Astrocyte of the spinal cord (primary cell): ENCODE measurements at regions not wholly inside any gene's neighbourhood (a gene's known extent, or its start where the extent isn't known, plus 50 kb on each side); places are given as distances from the start of the nearest gene placed in this dataset.
A peak's percentile ranks its signal among the peaks of the same experiment; 100 is the strongest.

Source experiments
- DNase-seq: peaks from one replicate; pipeline ENCODE4 v3.0.0; 2011; ENCODE audit warnings: low read depth, low spot score
- H3K4me3 ChIP-seq: 2 replicates; pipeline ENCODE4 v1.5.1; 2011; ENCODE audit warnings: low read depth, mild to moderate bottlenecking, low read length, moderate library complexity
- CTCF ChIP-seq: IDR thresholded peaks from 2 replicates; pipeline ENCODE4 v1.5.1; 2012; ENCODE audit warnings: low read depth, mild to moderate bottlenecking, low read length, inconsistent platforms
- in situ Hi-C: cut with HindIII; loops from 2 replicates; pipeline ENCODE4 v1.10.0; 2017; ENCODE audit warnings: low sequenced_read_pairs

- in situ Hi-C loops, result no loop called here
- H3K4me3 ChIP-seq, result no peak overlapping the region
- no peak for DNase-seq
- no peak for TF ChIP-seq CTCF
Measured at GRCh38 chr4:134955059-134955458, 753.5 kb upstream of the PABPC4L start.

- DNase-seq, result no peak
- in situ Hi-C loops, result no loop called here
- TF ChIP-seq CTCF, result no peak
- H3K4me3 ChIP-seq, result no peak overlapping the region
Measured at GRCh38 chr4:134952775-134953174, 751.2 kb upstream of the PABPC4L start.

GRCh38 chr4:134952305-134952704 is 750.7 kb upstream of the PABPC4L start:
- DNase-seq, result no peak
- no peak overlapping the region for H3K4me3 ChIP-seq
- no peak for TF ChIP-seq CTCF
- in situ Hi-C loops, result no loop called here

- no peak overlapping the region for H3K4me3 ChIP-seq
- in situ Hi-C loops, result no loop called here
- no peak for TF ChIP-seq CTCF
- no peak for DNase-seq
Measured at GRCh38 chr4:134948110-134948642, 746.6 kb upstream of the PABPC4L start.

GRCh38 chr4:134944115-134944514 is 742.5 kb upstream of the PABPC4L start:
- no peak overlapping the region for H3K4me3 ChIP-seq
- in situ Hi-C loops, result no loop called here
- no peak for DNase-seq
- TF ChIP-seq CTCF, result no peak

- no peak for DNase-seq
- TF ChIP-seq CTCF, result no peak
- in situ Hi-C loops, result no loop called here
- no peak overlapping the region for H3K4me3 ChIP-seq
Measured at GRCh38 chr4:134936014-134936413, 734.4 kb upstream of the PABPC4L start.

- DNase-seq, result no peak
- H3K4me3 ChIP-seq, result no peak overlapping the region
- peak; percentile 29 for TF ChIP-seq CTCF
- in situ Hi-C loops, result no loop called here
Measured at GRCh38 chr4:134935320-134935719, 733.7 kb upstream of the PABPC4L start.
